ENCODE measurements at regions not wholly inside any gene's neighbourhood (a gene's known extent, or its start where the extent isn't known, plus 50 kb on each side); places are given as distances from the start of the nearest gene placed in this dataset.

GRCh38 chr20:11331096-11331495 is 586.6 kb upstream of the BTBD3 start:
- Histone ChIP-seq H4K20me1 (ENCODE audit: insufficient read depth) (no peaks in the 10 kb centered on the region), H3F3A (replicated peaks; ENCODE audit: insufficient read depth) (no peaks in the 10 kb centered on the region), H3K9ac (no peak overlapping the region), H3K9me2 (0 out of 2 replicates have a peak, but pooled peaks cover 2% of the 10 kb centered on the region), H3K9me3 (no peaks in the 10 kb centered on the region), H3K79me2 (ENCODE audit: insufficient read depth) (no peaks in the 10 kb centered on the region), H3K27ac (ENCODE audit: low read depth in 2 of 2, low read length in 1 of 2) (no peak overlapping the region), H3K36me3 (replicated peaks in 1 of 2; ENCODE audit: control insufficient read depth in 1 of 2, insufficient read depth in 2 of 2, low read length in 1 of 2) (no peaks in the 10 kb centered on the region), H3K4me1 (ENCODE audit: control insufficient read depth in 1 of 2, insufficient read depth in 2 of 2, low read depth in 1 of 2, low read length in 1 of 2) (no peaks in the 10 kb centered on the region), H3K4me3 (ENCODE audit: low read depth in 2 of 2, low read length in 1 of 2) (no peak overlapping the region), H2AFZ (ENCODE audit: low read depth) (no peak overlapping the region), H3K4me2 (no peak overlapping the region), H3K27me3 (ENCODE audit: insufficient read depth) (no peaks in the 10 kb centered on the region)
- 33% methylated on average over 2 of the region's 2 CpGs for WGBS (ENCODE audit: low lambda C conversion rate)
- POLR2A ChIA-PET: no interaction called here
- TF ChIP-seq FOSL2 (IDR thresholded peaks at IDR 0.05; ENCODE audit: borderline replicate concordance, low read depth) (no peak), TCF12 (IDR thresholded peaks at IDR 0.05) (no peak), IRF3 (IDR thresholded peaks at IDR 0.05; ENCODE audit: low read depth, low read length) (no peak), MXI1 (IDR thresholded peaks at IDR 0.05; ENCODE audit: low read depth, low read length) (no peak), MEF2A (IDR thresholded peaks at IDR 0.05; ENCODE audit: borderline replicate concordance, low read depth) (no peak), POLR2AphosphoS5 (IDR thresholded peaks at IDR 0.05; ENCODE audit: low read depth, low read length) (no peak), TEAD4 (IDR thresholded peaks at IDR 0.05; ENCODE audit: borderline replicate concordance, insufficient read depth) (no peak), PBX3 (IDR thresholded peaks at IDR 0.05) (no peak), NRF1 (IDR thresholded peaks at IDR 0.05; ENCODE audit: low read depth, low read length) (no peak), USF1 (IDR thresholded peaks at IDR 0.05; ENCODE audit: borderline replicate concordance, low read depth) (no peak), JUND (IDR thresholded peaks at IDR 0.05) (no peak), NFIC (IDR thresholded peaks at IDR 0.05; ENCODE audit: borderline replicate concordance) (no peak), SIN3A (IDR thresholded peaks at IDR 0.05; ENCODE audit: borderline replicate concordance, low read depth, low read length) (no peak), GABPA (IDR thresholded peaks at IDR 0.05; ENCODE audit: low read depth) (no peak), CHD2 (IDR thresholded peaks at IDR 0.05; ENCODE audit: low read length, partially characterized antibody) (no peak)
- DNase-seq: no peak
- CTCF ChIA-PET: interaction anchor here (0.8 kb wide), 1 partner anchor 21 kb away, joined by 3 read pairs; no protein-coding TSS in a partner anchor

GRCh38 chr20:11332381-11332780 is 585.3 kb upstream of the BTBD3 start:
- no peak overlapping the region for H3K4me3 ChIP-seq (ENCODE audit: low read depth in 2 of 2, low read length in 1 of 2)
- no peaks in the 10 kb centered on the region for H3K36me3 ChIP-seq (replicated peaks in 1 of 2; ENCODE audit: control insufficient read depth in 1 of 2, insufficient read depth in 2 of 2, low read length in 1 of 2)
- TF ChIP-seq FOXM1 (IDR thresholded peaks at IDR 0.05; ENCODE audit: low read depth) (no peak), JUND (IDR thresholded peaks at IDR 0.05) (no peak), IRF3 (IDR thresholded peaks at IDR 0.05; ENCODE audit: low read depth, low read length) (no peak), TEAD4 (IDR thresholded peaks at IDR 0.05; ENCODE audit: borderline replicate concordance, insufficient read depth) (no peak), NRF1 (IDR thresholded peaks at IDR 0.05; ENCODE audit: low read depth, low read length) (no peak), MEF2A (IDR thresholded peaks at IDR 0.05; ENCODE audit: borderline replicate concordance, low read depth) (no peak), POLR2AphosphoS5 (IDR thresholded peaks at IDR 0.05; ENCODE audit: low read depth, low read length) (no peak), FOXJ3 (CRISPR knock-in tag; IDR thresholded peaks at IDR 0.05) (no peak), EP300 (IDR thresholded peaks at IDR 0.05; ENCODE audit: borderline replicate concordance in 1 of 2, low read depth in 1 of 2, low read length in 1 of 2) (no peak), CHD2 (IDR thresholded peaks at IDR 0.05; ENCODE audit: low read length, partially characterized antibody) (no peak), SMC3 (IDR thresholded peaks at IDR 0.05; ENCODE audit: low read depth, low read length) (no peak), TAF1 (IDR thresholded peaks at IDR 0.05; ENCODE audit: borderline replicate concordance, low read depth, low read length) (no peak), RFX5 (IDR thresholded peaks at IDR 0.05; ENCODE audit: low read length) (no peak), PBX3 (IDR thresholded peaks at IDR 0.05) (no peak), ELF1 (IDR thresholded peaks at IDR 0.05) (no peak)
- H2AFZ ChIP-seq (ENCODE audit: low read depth): no peak overlapping the region
- H3K27me3 ChIP-seq (ENCODE audit: insufficient read depth): no peaks in the 10 kb centered on the region
- H3K79me2 ChIP-seq (ENCODE audit: insufficient read depth): no peaks in the 10 kb centered on the region
- POLR2A ChIA-PET: no interaction called here
- no peak overlapping the region for H3K27ac ChIP-seq (ENCODE audit: low read depth in 2 of 2, low read length in 1 of 2)
- H3F3A ChIP-seq (replicated peaks; ENCODE audit: insufficient read depth): no peaks in the 10 kb centered on the region
- CTCF ChIA-PET: no interaction called here
- H3K4me2 ChIP-seq: no peak overlapping the region
- H3K9me2 ChIP-seq: 0 out of 2 replicates have a peak, but pooled peaks cover 2% of the 10 kb centered on the region
- no peak overlapping the region for H3K9ac ChIP-seq
- H3K4me1 ChIP-seq (ENCODE audit: control insufficient read depth in 1 of 2, insufficient read depth in 2 of 2, low read depth in 1 of 2, low read length in 1 of 2): no peaks in the 10 kb centered on the region
- H4K20me1 ChIP-seq (ENCODE audit: insufficient read depth): no peaks in the 10 kb centered on the region
- no peaks in the 10 kb centered on the region for H3K9me3 ChIP-seq
- no peak for DNase-seq
